ENCODE measurements at regions not wholly inside any gene's neighbourhood (a gene's known extent, or its start where the extent isn't known, plus 50 kb on each side); places are given as distances from the start of the nearest gene placed in this dataset.
"Not testable (repeated sequence)": the region's sequence is repeated elsewhere in the genome, so short reads cannot be mapped to it uniquely, and the experiment has no call there.

GRCh38 chr2:216932113-216932862 lies 72.4 kb upstream of the TNP1 start:
- H3K4me3 ChIP-seq (ENCODE audit: low read length) = no peak overlapping the region
- H3K4me2 ChIP-seq (ENCODE audit: low read depth, low read length, poor library complexity, severe bottlenecking) = no peak overlapping the region

GRCh38 chr2:216930716-216931115 lies 70.9 kb upstream of the TNP1 start:
- DNase-seq = no peak
- H3K9ac ChIP-seq (ENCODE audit: low read length) = no peak overlapping the region
- H3K4me2 ChIP-seq (ENCODE audit: low read depth, low read length, poor library complexity, severe bottlenecking) = no peak overlapping the region
- no peaks in the 10 kb centered on the region for H3K9me3 ChIP-seq (ENCODE audit: low read length)
- H3K4me1 ChIP-seq (ENCODE audit: low read length) = no peaks in the 10 kb centered on the region
- H4K20me1 ChIP-seq (ENCODE audit: insufficient read depth, low read depth, low read length) = no peaks in the 10 kb centered on the region
- no peak overlapping the region for H3K27ac ChIP-seq (ENCODE audit: low read length)
- no peaks in the 10 kb centered on the region for H3K9me2 ChIP-seq (replicated peaks; ENCODE audit: insufficient read depth, low read length)
- H3K79me2 ChIP-seq (ENCODE audit: low read length) = no peaks in the 10 kb centered on the region
- H3K27me3 ChIP-seq (ENCODE audit: low read length) = no peaks in the 10 kb centered on the region
- no peak overlapping the region for H2AFZ ChIP-seq (ENCODE audit: low read length)
- H3K4me3 ChIP-seq (ENCODE audit: low read length) = no peak overlapping the region
- H3K36me3 ChIP-seq (ENCODE audit: insufficient read depth, low read length) = no peaks in the 10 kb centered on the region

More at GRCh38 chr2:216932113-216932862, 72.4 kb upstream of the TNP1 start:
- H3K79me2 ChIP-seq (ENCODE audit: low read length) = no peaks in the 10 kb centered on the region
- H3K27ac ChIP-seq (ENCODE audit: low read length) = no peak overlapping the region
- no peaks in the 10 kb centered on the region for H3K36me3 ChIP-seq (ENCODE audit: insufficient read depth, low read length)
- H3K4me1 ChIP-seq (ENCODE audit: low read length) = no peaks in the 10 kb centered on the region
- H3K9me3 ChIP-seq (ENCODE audit: low read length) = no peaks in the 10 kb centered on the region
- no peak overlapping the region for H3K9ac ChIP-seq (ENCODE audit: low read length)
- no peak for DNase-seq
- H4K20me1 ChIP-seq (ENCODE audit: insufficient read depth, low read depth, low read length) = no peaks in the 10 kb centered on the region
- no peaks in the 10 kb centered on the region for H3K9me2 ChIP-seq (replicated peaks; ENCODE audit: insufficient read depth, low read length)
- H2AFZ ChIP-seq (ENCODE audit: low read length) = no peak overlapping the region
- H3K27me3 ChIP-seq (ENCODE audit: low read length) = no peaks in the 10 kb centered on the region

- not testable (repeated sequence) for H3K9ac ChIP-seq (ENCODE audit: low read length); DNase-seq; H3K9me2 ChIP-seq (replicated peaks; ENCODE audit: insufficient read depth, low read length); H3K4me2 ChIP-seq (ENCODE audit: low read depth, low read length, poor library complexity, severe bottlenecking); H3K27ac ChIP-seq (ENCODE audit: low read length); H3K4me3 ChIP-seq (ENCODE audit: low read length); H4K20me1 ChIP-seq (ENCODE audit: insufficient read depth, low read depth, low read length); H3K9me3 ChIP-seq (ENCODE audit: low read length); H2AFZ ChIP-seq (ENCODE audit: low read length); H3K79me2 ChIP-seq (ENCODE audit: low read length); H3K36me3 ChIP-seq (ENCODE audit: insufficient read depth, low read length); H3K27me3 ChIP-seq (ENCODE audit: low read length); H3K4me1 ChIP-seq (ENCODE audit: low read length)
Measured at GRCh38 chr2:216929338-216929737, 69.5 kb upstream of the TNP1 start.

GRCh38 chr2:216927163-216927562 lies 67.3 kb upstream of the TNP1 start:
- Histone ChIP-seq H4K20me1 (ENCODE audit: insufficient read depth, low read depth, low read length) (no peaks in the 10 kb centered on the region), H2AFZ (ENCODE audit: low read length) (no peak overlapping the region), H3K27me3 (ENCODE audit: low read length) (no peaks in the 10 kb centered on the region), H3K4me3 (ENCODE audit: low read length) (no peak overlapping the region), H3K4me2 (ENCODE audit: low read depth, low read length, poor library complexity, severe bottlenecking) (no peak overlapping the region), H3K79me2 (ENCODE audit: low read length) (no peaks in the 10 kb centered on the region), H3K4me1 (ENCODE audit: low read length) (peaks cover 7% of the 10 kb centered on the region), H3K9me2 (replicated peaks; ENCODE audit: insufficient read depth, low read length) (no peaks in the 10 kb centered on the region), H3K9ac (ENCODE audit: low read length) (no peak overlapping the region), H3K36me3 (ENCODE audit: insufficient read depth, low read length) (no peaks in the 10 kb centered on the region), H3K27ac (ENCODE audit: low read length) (no peak overlapping the region), H3K9me3 (ENCODE audit: low read length) (no peaks in the 10 kb centered on the region)
- no peak for DNase-seq

GRCh38 chr2:216925636-216926366 lies 65.9 kb upstream of the TNP1 start:
- H2AFZ ChIP-seq (ENCODE audit: low read length) = no peak overlapping the region
- H3K4me2 ChIP-seq (ENCODE audit: low read depth, low read length, poor library complexity, severe bottlenecking) = no peak overlapping the region
- no peak for DNase-seq
- no peaks in the 10 kb centered on the region for H3K9me3 ChIP-seq (ENCODE audit: low read length)
- no peaks in the 10 kb centered on the region for H3K27me3 ChIP-seq (ENCODE audit: low read length)
- H4K20me1 ChIP-seq (ENCODE audit: insufficient read depth, low read depth, low read length) = no peaks in the 10 kb centered on the region
- H3K79me2 ChIP-seq (ENCODE audit: low read length) = no peaks in the 10 kb centered on the region
- H3K4me1 ChIP-seq (ENCODE audit: low read length) = peaks cover 8% of the 10 kb centered on the region
- no peaks in the 10 kb centered on the region for H3K9me2 ChIP-seq (replicated peaks; ENCODE audit: insufficient read depth, low read length)
- H3K36me3 ChIP-seq (ENCODE audit: insufficient read depth, low read length) = no peaks in the 10 kb centered on the region
- no peak overlapping the region for H3K27ac ChIP-seq (ENCODE audit: low read length)
- no peak overlapping the region for H3K4me3 ChIP-seq (ENCODE audit: low read length)
- no peak overlapping the region for H3K9ac ChIP-seq (ENCODE audit: low read length)

- Histone ChIP-seq H3K9ac (ENCODE audit: low read length) (no peak overlapping the region), H3K27ac (ENCODE audit: low read length) (no peak overlapping the region), H3K9me2 (replicated peaks; ENCODE audit: insufficient read depth, low read length) (no peaks in the 10 kb centered on the region), H3K36me3 (ENCODE audit: insufficient read depth, low read length) (no peaks in the 10 kb centered on the region), H2AFZ (ENCODE audit: low read length) (no peak overlapping the region), H3K4me3 (ENCODE audit: low read length) (no peak overlapping the region), H3K4me1 (ENCODE audit: low read length) (peaks cover 8% of the 10 kb centered on the region), H3K9me3 (ENCODE audit: low read length) (no peaks in the 10 kb centered on the region), H3K4me2 (ENCODE audit: low read depth, low read length, poor library complexity, severe bottlenecking) (no peak overlapping the region), H3K27me3 (ENCODE audit: low read length) (no peaks in the 10 kb centered on the region), H4K20me1 (ENCODE audit: insufficient read depth, low read depth, low read length) (no peaks in the 10 kb centered on the region), H3K79me2 (ENCODE audit: low read length) (no peaks in the 10 kb centered on the region)
- no peak for DNase-seq
Measured at GRCh38 chr2:216925006-216925405, 65.1 kb upstream of the TNP1 start.

GRCh38 chr2:216923706-216924105 lies 63.8 kb upstream of the TNP1 start:
- Histone ChIP-seq H2AFZ (ENCODE audit: low read length) (no peak overlapping the region), H3K79me2 (ENCODE audit: low read length) (no peaks in the 10 kb centered on the region), H4K20me1 (ENCODE audit: insufficient read depth, low read depth, low read length) (no peaks in the 10 kb centered on the region), H3K4me2 (ENCODE audit: low read depth, low read length, poor library complexity, severe bottlenecking) (no peak overlapping the region), H3K9me3 (ENCODE audit: low read length) (no peaks in the 10 kb centered on the region), H3K4me3 (ENCODE audit: low read length) (no peak overlapping the region), H3K9me2 (replicated peaks; ENCODE audit: insufficient read depth, low read length) (no peaks in the 10 kb centered on the region), H3K27me3 (ENCODE audit: low read length) (no peaks in the 10 kb centered on the region), H3K9ac (ENCODE audit: low read length) (no peak overlapping the region), H3K4me1 (ENCODE audit: low read length) (peaks cover 8% of the 10 kb centered on the region), H3K36me3 (ENCODE audit: insufficient read depth, low read length) (no peaks in the 10 kb centered on the region), H3K27ac (ENCODE audit: low read length) (no peak overlapping the region)
- DNase-seq = no peak

- Histone ChIP-seq H3K4me3 (ENCODE audit: low read length) (no peak overlapping the region), H4K20me1 (ENCODE audit: insufficient read depth, low read depth, low read length) (no peaks in the 10 kb centered on the region), H3K9me3 (ENCODE audit: low read length) (no peaks in the 10 kb centered on the region), H2AFZ (ENCODE audit: low read length) (no peak overlapping the region), H3K79me2 (ENCODE audit: low read length) (no peaks in the 10 kb centered on the region), H3K27ac (ENCODE audit: low read length) (no peak overlapping the region), H3K9me2 (replicated peaks; ENCODE audit: insufficient read depth, low read length) (no peaks in the 10 kb centered on the region), H3K4me2 (ENCODE audit: low read depth, low read length, poor library complexity, severe bottlenecking) (no peak overlapping the region), H3K27me3 (ENCODE audit: low read length) (no peaks in the 10 kb centered on the region), H3K4me1 (ENCODE audit: low read length) (peaks cover 8% of the 10 kb centered on the region), H3K9ac (ENCODE audit: low read length) (no peak overlapping the region), H3K36me3 (ENCODE audit: insufficient read depth, low read length) (no peaks in the 10 kb centered on the region)
- peak; percentile 44 for DNase-seq
Measured at GRCh38 chr2:216922175-216922780, 62.4 kb upstream of the TNP1 start.
